ENCODE measurements at regions not wholly inside any gene's neighbourhood (a gene's known extent, or its start where the extent isn't known, plus 50 kb on each side); places are given as distances from the start of the nearest gene placed in this dataset.
"Not testable (repeated sequence)": the region's sequence is repeated elsewhere in the genome, so short reads cannot be mapped to it uniquely, and the experiment has no call there.

- no peak overlapping the region for H3K4me3 Mint-ChIP-seq (ENCODE audit: low read depth, unreplicated experiment)
- CTCF ChIA-PET: no interaction called here
- no peak for DNase-seq
- BruUV-seq (replicated peaks): no TSS peak
- H3K27ac Mint-ChIP-seq (ENCODE audit: unreplicated experiment): no peak overlapping the region
- H3K36me3 Mint-ChIP-seq (ENCODE audit: insufficient read depth, unreplicated experiment): no peaks in the 10 kb centered on the region
- no peak for TF ChIP-seq CTCF (IDR thresholded peaks at IDR 0.05; ENCODE audit: unreplicated experiment)
- H3K27me3 Mint-ChIP-seq (ENCODE audit: unreplicated experiment): peaks cover 77% of the 10 kb centered on the region
- intact Hi-C loops (cut with micrococcal nuclease; ENCODE audit: unreplicated experiment): no loop called here
- no peaks in the 10 kb centered on the region for H3K4me1 Mint-ChIP-seq (ENCODE audit: low read depth, unreplicated experiment)
- no peaks in the 10 kb centered on the region for H3K9me3 Mint-ChIP-seq (ENCODE audit: low read depth, unreplicated experiment)
Observed at GRCh38 chr3:11898611-11899325, 52.1 kb upstream of the TAMM41 start.

GRCh38 chr3:11899389-11899788 lies 52.7 kb upstream of the TAMM41 start:
- H3K4me1 Mint-ChIP-seq (ENCODE audit: low read depth, unreplicated experiment); BruUV-seq (replicated peaks); DNase-seq; H3K36me3 Mint-ChIP-seq (ENCODE audit: insufficient read depth, unreplicated experiment); intact Hi-C loops (cut with micrococcal nuclease; ENCODE audit: unreplicated experiment); H3K4me3 Mint-ChIP-seq (ENCODE audit: low read depth, unreplicated experiment); H3K27ac Mint-ChIP-seq (ENCODE audit: unreplicated experiment); H3K9me3 Mint-ChIP-seq (ENCODE audit: low read depth, unreplicated experiment); CTCF ChIA-PET: not testable (repeated sequence)
- peaks cover 77% of the 10 kb centered on the region for H3K27me3 Mint-ChIP-seq (ENCODE audit: unreplicated experiment)

- intact Hi-C loops (cut with micrococcal nuclease; ENCODE audit: unreplicated experiment): no loop called here
- BruUV-seq (replicated peaks): no TSS peak
- H3K9me3 Mint-ChIP-seq (ENCODE audit: low read depth, unreplicated experiment): no peaks in the 10 kb centered on the region
- no peak for TF ChIP-seq CTCF (IDR thresholded peaks at IDR 0.05; ENCODE audit: unreplicated experiment)
- no peak overlapping the region for H3K27ac Mint-ChIP-seq (ENCODE audit: unreplicated experiment)
- H3K4me3 Mint-ChIP-seq (ENCODE audit: low read depth, unreplicated experiment): no peak overlapping the region
- H3K4me1 Mint-ChIP-seq (ENCODE audit: low read depth, unreplicated experiment): no peaks in the 10 kb centered on the region
- H3K36me3 Mint-ChIP-seq (ENCODE audit: insufficient read depth, unreplicated experiment): no peaks in the 10 kb centered on the region
- DNase-seq: no peak
- CTCF ChIA-PET: no interaction called here
- H3K27me3 Mint-ChIP-seq (ENCODE audit: unreplicated experiment): peaks cover 77% of the 10 kb centered on the region
Observed at GRCh38 chr3:11899826-11900225, 53.1 kb upstream of the TAMM41 start.

GRCh38 chr3:11900824-11901223 lies 54.1 kb upstream of the TAMM41 start:
- Mint-ChIP-seq H3K4me1 (ENCODE audit: low read depth, unreplicated experiment) (no peaks in the 10 kb centered on the region), H3K36me3 (ENCODE audit: insufficient read depth, unreplicated experiment) (no peaks in the 10 kb centered on the region), H3K9me3 (ENCODE audit: low read depth, unreplicated experiment) (no peaks in the 10 kb centered on the region), H3K27me3 (ENCODE audit: unreplicated experiment) (peaks cover 72% of the 10 kb centered on the region), H3K4me3 (ENCODE audit: low read depth, unreplicated experiment) (no peak overlapping the region), H3K27ac (ENCODE audit: unreplicated experiment) (no peak overlapping the region)
- TF ChIP-seq CTCF (IDR thresholded peaks at IDR 0.05; ENCODE audit: unreplicated experiment): no peak
- intact Hi-C loops (cut with micrococcal nuclease; ENCODE audit: unreplicated experiment): no loop called here
- no TSS peak for BruUV-seq (replicated peaks)
- no peak for DNase-seq
- CTCF ChIA-PET: no interaction called here

GRCh38 chr3:11901286-11901875 lies 54.7 kb upstream of the TAMM41 start:
- no peaks in the 10 kb centered on the region for H3K9me3 Mint-ChIP-seq (ENCODE audit: low read depth, unreplicated experiment)
- TF ChIP-seq CTCF (IDR thresholded peaks at IDR 0.05; ENCODE audit: unreplicated experiment): no peak
- no TSS peak for BruUV-seq (replicated peaks)
- no peak overlapping the region for H3K4me3 Mint-ChIP-seq (ENCODE audit: low read depth, unreplicated experiment)
- no peak for DNase-seq
- intact Hi-C loops (cut with micrococcal nuclease; ENCODE audit: unreplicated experiment): no loop called here
- CTCF ChIA-PET: no interaction called here
- peaks cover 72% of the 10 kb centered on the region for H3K27me3 Mint-ChIP-seq (ENCODE audit: unreplicated experiment)
- H3K27ac Mint-ChIP-seq (ENCODE audit: unreplicated experiment): no peak overlapping the region
- H3K4me1 Mint-ChIP-seq (ENCODE audit: low read depth, unreplicated experiment): no peaks in the 10 kb centered on the region
- no peaks in the 10 kb centered on the region for H3K36me3 Mint-ChIP-seq (ENCODE audit: insufficient read depth, unreplicated experiment)
